HG02678 (cell line): ENCODE measurements at regions not wholly inside any gene's neighbourhood (a gene's known extent, or its start where the extent isn't known, plus 50 kb on each side); places are given as distances from the start of the nearest gene placed in this dataset.

Source experiments
- ATAC-seq: cut with Tn5 transposase; IDR thresholded peaks from one replicate; pipeline ENCODE4 v1.9.1; 2021; ENCODE audit warnings: mild to moderate bottlenecking, moderate library complexity; ENCODE audit not compliant: unreplicated experiment

DNA sequence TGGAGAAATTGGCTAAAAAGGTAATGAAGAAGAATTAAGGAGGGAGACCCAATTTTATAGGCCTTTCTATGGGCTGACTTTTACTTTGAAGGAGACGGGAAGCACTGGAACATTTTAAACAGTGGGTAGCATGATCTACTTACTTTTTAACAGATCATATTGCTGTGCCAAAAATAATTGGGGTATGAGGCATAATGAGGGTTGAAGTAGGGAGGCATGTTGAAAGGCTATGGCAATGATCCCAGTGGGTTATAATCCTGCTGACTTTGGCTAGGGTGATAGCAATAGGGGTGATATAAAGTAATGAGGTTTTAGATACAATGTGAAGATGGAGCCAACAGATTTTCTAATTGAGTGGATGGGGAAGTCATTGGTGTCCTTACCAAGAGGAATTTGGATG, 73.2 kb downstream of the GPR37 start:
- ATAC-seq = no peak

- no peak for ATAC-seq
These were observed 74.8 kb downstream of the GPR37 start for GRCh38 chr7:124690840-124691239.

GRCh38 chr7:124689931-124690330, 75.7 kb downstream of the GPR37 start:
- ATAC-seq = no peak

DNA sequence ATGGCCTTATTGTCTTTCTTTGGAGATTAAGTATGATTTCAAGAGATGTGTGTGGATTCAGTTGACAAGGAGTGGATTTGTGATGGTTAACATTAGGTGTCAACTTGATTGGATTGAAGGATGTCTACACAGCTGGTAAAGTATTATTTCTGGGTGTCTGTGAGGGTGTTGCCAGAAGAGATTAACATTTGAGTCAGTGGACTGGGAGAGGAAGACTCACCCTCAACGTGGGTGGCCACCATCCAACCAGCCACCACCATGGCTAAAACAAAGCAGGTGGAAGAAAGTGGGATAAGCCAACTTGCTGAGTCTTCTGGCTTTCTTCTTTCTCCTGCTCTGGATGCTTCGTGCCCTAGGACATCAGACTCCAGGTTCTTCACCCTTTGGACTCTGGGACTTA, 76.1 kb downstream of the GPR37 start:
- ATAC-seq = no peak

DNA sequence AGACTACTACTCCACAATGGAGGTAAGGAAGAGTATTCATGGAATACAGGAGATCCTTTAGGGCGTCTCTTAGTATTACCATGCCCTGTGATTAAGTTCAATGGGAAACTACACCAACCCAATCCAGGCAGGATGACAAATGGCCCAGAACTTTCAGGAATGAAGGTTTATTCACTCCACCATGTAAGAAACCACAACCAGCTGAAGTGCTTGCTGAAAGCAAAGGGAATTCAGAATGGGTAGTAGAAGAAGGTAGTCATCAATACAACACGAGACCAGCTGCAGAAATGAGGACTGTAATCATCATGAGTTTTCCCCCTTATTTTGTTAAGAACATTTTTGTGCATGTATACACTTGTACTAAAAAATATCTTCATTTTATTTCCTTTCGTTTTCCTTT, 76.6 kb downstream of the GPR37 start:
- ATAC-seq = no peak

- no peak for ATAC-seq
These were observed 78.9 kb downstream of the GPR37 start for GRCh38 chr7:124686543-124687171.

- ATAC-seq = no peak
These were observed 83.6 kb downstream of the GPR37 start for GRCh38 chr7:124681946-124682345.

- no peak for ATAC-seq
These were observed 85.3 kb downstream of the GPR37 start for GRCh38 chr7:124680304-124680703.

- ATAC-seq = no peak
These were observed 85.9 kb downstream of the GPR37 start for GRCh38 chr7:124679586-124680225.

DNA sequence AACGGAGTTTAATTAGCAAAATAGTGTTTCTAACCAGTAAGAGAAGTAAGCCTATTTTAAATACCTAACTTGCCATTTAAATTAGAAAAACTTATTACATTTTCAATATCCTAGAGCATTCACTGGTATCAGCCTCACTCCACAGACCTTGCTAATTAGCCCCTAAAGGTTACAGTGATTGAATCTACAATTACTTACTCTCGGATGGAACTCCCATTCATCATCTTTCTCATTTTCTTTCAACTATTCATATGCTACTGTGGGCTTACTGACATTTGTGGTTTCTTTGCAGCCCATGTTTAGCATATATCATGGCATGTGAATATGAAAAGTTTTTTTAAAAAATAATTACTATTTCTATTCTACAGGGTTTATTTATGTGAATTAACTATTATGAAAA, 86.4 kb downstream of the GPR37 start:
- no peak for ATAC-seq

GRCh38 chr7:124674451-124674850, 91.1 kb downstream of the GPR37 start:
- ATAC-seq = no peak

- no peak for ATAC-seq
These were observed 93.6 kb downstream of the GPR37 start for GRCh38 chr7:124672011-124672410.

DNA sequence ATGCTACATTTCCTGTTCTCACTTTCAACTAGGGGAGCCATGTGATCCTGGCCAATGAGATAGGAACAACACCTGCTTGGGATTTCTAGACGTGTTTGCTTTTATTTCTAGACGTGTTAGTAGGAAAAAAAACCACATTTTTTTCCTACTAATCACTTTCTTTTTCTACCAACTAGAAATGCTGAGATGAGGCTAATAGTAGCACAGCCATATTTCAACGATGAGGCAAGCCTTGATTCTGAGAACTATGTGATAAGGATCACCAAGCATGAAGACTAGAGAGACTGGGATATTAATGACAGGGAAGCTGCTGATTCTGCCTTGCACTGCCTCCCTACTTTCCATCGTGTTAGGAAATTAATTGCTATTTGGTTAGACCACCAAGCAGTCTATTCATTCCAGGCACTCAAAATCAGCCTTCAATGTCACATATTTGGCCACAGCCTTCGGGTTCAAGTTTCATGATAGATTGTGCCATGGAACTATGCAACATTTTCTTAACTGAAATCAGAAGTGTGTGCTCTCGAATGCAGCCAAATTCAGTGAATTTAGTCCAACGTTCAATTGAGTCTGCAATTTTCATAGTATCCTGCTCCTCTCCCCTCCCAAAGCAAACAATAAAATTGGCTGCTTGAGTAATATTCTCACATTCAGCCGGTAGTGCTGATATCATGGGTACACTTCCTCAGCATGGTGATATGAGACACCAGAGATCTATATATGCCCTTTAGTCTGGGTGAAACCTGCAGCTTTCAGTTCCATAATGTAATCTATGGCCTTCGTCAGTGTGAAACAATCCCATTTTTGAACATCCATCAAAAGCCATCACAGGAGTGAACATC, 98.1 kb downstream of the GPR37 start:
- ATAC-seq = no peak

GRCh38 chr7:124662937-124663336, 102.7 kb downstream of the GPR37 start:
- no peak for ATAC-seq

- no peak for ATAC-seq
These were observed 103.2 kb downstream of the GPR37 start for GRCh38 chr7:124662372-124662771.

DNA sequence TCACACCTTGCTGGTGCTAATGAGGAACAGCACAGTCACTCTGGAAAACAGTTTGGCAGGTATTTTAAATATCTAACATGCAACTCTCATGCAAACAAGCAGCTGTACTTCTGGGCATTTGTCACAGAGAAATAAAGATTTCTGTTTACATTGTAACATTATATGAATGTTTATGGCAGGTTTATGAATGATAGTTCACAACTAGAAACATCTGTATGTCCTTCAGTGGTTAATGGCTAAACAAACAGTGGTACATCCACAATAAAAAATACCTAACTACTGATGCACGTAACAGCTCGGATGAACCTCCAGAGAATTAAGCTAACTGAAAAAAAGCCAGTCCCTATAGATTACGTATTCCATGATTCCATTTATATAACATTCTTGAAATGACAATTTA, 109.6 kb downstream of the GPR37 start:
- no peak for ATAC-seq

DNA sequence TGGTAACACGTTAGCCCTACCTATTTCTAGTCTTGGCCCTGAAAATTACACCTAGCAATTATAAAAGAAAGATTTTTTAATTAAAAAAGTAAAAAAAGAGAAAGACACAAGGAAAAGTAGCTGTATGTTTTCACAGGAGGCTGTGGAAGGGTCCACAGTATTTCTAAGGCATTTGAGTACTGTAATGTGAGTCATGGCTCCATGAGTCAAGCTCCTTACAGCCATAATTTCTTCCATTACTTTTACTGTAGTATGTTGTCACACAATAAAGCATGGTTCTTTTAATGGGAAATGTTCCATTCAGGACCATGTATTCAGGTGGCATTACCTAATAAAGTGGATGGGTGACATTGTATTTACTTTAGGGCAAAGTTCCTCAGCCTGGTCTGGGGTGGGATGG, 113.4 kb downstream of the GPR37 start:
- no peak for ATAC-seq

GRCh38 chr7:124651136-124651535, 114.5 kb downstream of the GPR37 start:
- no peak for ATAC-seq

- peak; percentile 42 for ATAC-seq
These were observed 116.1 kb downstream of the GPR37 start for GRCh38 chr7:124649397-124650014.

DNA sequence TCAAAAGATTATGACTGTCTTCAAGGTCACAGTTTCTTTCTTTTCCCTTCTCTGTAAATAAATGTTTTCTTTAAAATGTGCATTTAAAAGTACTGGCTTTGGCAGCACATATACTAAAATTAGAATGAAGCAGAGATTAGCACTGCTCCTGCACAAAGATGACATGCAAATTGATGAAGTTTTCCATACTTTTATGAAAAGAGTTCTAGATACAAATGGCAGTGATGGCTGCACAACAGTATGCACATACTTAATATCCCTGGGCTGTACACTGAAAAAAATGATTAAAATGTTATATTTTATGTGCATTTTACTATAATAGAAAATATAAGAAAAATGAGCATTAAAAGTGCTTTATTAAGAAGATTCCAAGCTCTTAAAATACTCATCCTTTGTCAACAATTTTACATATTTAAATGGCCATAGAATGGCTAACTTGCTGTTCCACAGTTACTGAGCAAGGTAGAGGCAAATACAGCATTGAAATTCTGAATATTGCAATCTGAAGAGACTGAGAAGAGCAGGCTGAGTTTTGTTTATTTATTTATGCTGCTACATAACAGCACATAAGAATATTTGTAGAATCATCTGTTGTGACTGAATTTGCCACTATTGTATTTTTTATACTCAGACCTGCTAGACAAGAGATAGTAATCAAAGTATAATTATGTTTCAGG, 117.8 kb downstream of the GPR37 start:
- no peak for ATAC-seq

DNA sequence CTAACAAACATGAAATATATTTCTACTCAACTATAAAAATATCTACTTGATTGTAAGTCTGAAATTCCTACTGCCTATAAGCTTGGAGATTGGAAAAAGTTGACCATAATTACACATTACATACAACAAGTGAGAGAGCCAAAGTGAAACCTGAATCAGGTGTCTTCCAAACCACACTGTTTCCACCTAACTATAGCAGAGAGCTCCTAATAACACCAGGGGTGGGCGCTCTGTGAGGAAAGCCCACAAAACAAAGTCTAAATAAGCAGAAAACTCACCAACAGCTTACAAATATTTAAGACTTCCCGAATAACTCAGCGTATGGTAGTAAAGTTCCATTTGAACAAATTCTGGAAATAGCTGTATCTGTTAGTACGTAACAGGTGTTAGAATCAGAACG, 119.9 kb downstream of the GPR37 start:
- ATAC-seq = no peak
